ENCODE measurements at regions not wholly inside any gene's neighbourhood (a gene's known extent, or its start where the extent isn't known, plus 50 kb on each side); places are given as distances from the start of the nearest gene placed in this dataset.

DNA sequence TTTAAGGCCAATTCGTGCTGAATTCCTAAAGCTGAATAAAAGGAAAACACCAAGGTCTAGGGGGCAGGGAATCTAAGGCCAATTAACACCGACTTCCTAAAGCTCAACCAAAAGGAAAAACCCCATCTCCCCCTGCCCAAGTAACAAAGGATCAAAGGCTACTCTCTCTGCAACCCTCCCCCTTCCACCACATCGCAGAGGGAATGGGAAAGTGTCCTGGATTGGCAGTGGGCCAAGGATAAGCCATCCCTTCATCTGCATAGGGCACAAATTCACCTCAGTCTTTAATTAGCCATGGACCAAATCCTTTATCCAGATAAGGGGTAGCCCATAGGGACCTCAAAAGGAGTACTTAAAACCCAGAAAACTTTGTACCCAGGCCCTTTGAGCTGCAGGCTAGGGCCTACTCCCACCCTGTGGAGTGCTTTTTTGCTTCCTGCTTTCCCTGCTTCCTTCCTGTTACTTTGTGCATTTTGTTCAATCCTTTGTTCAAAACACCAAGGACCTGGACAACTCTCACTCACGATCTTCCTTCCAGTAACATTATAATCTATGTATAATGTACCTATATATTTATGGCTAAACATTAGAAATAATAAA is 2119.8 kb upstream of the CELF4 start:
- no peak for DNase-seq

DNA sequence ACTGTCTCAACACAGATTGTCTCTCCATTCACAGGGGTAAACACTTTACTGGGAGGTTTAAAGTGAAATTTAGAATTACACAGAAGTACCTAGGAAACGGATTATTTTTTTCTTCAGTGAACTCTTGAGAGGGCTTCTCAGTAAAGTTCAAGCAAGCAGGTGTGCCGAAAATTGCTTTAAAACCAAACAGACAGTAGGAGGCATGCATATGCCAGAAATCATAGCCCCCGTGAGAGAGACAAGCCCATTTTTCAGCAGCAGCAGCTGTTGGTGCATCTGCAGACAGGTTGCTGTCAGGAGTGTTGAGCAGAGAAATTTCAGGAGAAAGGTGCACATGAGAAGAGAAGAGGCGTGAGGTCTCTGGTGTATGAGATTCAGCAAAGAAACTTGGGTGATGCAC is 2115.5 kb upstream of the CELF4 start:
- no peak for DNase-seq

DNA sequence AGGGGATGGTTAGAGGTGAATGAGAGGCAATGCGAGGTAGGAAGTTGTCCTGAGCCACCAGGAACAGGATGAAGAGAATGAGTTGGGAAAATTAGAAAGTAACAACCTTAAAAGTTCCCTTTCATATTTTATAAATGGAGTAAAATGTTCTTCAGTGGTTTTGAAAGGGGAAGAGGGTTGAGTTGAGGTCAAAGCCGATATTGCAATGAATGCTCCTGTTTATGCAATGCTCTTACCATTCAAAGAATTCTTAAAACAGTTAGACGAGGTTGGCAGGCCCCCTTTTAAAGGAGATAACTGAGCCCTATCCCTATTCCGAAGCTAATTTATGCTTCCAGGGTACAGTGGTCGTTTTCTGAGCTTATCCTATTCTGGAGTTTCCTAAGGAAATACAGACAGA is 2110.3 kb upstream of the CELF4 start:
- DNase-seq = no peak

DNA sequence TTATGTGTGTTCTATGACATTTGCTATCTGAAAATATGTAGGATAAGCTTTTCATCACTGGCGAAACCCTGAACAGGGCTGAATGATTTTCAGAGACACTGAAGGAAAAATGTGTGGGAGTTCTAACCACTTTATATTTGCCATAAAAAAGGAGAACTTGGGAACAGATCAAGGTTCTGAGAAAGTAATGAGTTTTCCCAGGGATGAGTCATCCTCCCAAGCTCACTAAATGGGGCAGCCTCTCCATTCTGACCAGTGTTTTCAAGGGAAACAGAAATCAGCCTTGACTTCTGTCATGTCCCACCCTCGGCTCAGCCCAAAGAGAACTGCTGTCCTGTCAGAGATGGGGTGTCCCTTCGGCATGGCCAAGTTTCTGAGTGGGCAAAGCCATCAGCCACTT is 2109.8 kb upstream of the CELF4 start:
- DNase-seq = no peak

DNA sequence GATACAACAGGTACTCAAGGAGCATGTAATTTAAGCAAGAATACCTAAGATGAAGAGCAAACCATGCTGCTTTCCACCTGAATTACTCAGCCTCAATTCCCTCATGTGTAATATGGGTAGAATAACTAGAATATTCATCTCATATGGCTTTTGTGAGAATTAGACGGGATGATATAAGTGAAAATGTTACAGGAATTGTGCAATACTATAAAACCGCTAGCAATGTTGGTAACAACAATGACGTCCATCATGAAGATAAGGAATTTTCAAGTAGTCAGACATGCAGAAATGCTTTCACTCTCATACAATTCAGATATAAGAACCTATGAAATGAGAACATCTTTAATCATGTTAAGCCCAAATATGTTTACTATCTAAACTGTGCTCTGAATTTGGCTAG is 2106.6 kb upstream of the CELF4 start:
- DNase-seq = no peak

DNA sequence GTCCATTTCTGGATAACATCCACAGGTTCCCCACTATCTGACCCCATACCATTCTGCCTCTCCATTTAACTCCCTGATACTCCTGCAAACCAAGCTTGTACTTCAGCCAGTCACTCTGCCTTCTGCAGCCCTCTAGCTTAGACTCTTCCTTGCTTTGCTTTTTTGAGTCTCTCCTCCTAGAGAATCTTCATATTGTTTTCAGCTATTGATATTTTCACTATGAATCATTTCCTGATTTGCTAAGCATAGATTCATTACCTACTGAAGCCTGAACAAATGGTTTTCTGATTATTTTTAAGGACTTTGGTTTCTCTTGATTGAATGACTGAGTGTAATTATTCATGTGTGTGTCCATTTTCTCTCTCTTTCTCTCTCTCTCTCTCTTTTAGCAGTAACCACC is 2102.3 kb upstream of the CELF4 start:
- no peak for DNase-seq

DNA sequence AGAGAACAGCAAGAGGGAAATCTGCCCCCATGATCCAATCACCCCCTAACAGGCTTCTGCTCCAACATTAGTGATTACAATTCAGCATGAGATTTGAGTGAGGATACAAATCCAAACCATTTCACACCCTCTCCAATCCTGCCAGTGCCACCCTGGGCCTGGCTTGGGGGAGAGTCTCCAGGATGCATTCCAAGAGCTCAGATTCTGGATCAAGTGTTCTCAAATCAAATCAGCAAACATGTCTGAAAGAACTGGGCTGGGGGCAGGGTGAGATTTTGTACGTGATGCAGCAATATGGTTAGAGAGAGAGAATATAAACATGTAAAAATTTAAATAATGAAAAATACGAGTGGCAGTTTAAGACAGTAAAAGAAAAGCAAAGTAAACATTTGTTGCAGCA is 2100.9 kb upstream of the CELF4 start:
- DNase-seq = no peak

DNA sequence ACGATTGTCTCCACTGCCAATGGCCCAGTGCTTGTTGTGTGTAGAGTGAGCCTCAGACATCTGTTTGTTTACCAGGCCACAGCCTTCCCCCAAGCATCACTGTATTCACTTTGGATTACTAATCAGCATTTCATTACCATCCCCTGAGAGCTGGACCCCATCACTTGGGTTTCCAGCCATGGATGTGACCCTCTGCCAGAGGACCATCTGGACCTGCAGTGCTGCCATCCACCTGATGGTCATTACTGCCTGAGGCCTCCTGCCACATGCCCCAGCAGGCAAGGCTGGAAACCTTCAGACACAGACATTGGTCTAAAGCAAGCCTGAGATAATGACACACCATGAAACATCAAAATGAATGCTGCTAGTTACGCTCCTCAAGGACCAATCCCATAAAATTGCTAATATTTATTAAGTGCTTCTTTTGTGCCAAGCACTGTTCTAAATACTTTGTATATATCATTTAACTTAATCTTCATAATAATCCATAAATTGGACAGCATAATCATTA is 2096.3 kb upstream of the CELF4 start:
- DNase-seq = no peak

DNA sequence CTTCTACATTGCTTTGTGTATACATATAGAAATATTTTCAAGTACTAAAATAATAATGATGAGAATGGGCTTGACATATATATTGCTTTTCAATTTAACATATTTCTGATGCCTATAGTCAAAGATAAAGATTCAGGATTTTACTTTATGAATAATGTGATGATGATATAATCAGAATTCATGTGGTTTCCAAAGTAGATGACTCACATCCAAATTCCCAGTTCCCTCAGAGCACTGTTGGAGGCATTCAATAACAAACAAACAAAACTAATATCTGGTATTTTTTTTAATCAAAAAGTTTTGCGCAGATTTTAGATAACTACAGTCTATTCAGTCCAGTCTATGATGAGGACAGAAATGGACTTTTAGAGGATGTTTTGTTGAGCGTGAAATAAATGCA is 2094.5 kb upstream of the CELF4 start:
- no peak for DNase-seq

DNA sequence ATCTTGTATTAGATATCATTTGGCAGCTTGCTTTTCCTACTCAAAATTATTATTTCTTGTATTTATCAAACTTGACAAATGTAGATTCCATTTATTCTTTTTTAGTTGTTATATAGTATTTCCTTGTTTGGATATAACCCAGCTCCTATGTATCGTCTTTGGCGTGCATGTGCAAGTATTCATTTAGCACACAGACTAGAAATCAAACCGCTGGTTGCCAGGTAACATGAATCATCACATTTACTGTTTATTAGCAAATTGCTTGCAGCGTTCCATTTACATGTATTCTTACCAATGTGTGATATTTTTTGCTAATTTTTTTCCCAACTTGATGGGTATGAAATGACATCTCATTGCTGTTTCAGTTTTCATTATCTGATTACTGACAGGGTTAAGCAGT is 2089.7 kb upstream of the CELF4 start:
- DNase-seq = no peak

- DNase-seq = no peak
These were observed 2087.6 kb upstream of the CELF4 start for GRCh38 chr18:39653221-39653620.

DNA sequence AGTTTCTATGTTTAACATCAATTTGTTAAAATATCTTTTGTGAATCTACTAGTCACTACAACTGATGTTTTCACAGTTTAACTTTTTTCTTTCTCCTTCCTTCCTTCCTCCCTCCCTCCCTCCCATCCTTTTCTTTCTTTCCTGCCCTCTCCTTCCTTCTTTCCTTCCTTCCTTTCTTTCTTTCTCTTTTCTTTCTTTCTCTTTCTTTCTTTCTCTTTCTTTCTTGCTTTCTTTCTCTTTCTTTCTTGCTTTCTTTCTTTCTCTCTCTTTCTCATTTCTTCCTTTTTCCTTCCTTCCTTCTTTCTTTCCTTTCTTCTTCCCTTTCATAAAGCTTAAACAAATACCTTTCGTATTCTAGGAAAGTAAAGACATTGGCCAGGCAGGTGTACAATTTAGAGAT is 2083.0 kb upstream of the CELF4 start:
- DNase-seq = no peak

- peak; percentile 19 for DNase-seq
These were observed 2082.3 kb upstream of the CELF4 start for GRCh38 chr18:39647627-39648534.

- no peak for DNase-seq
These were observed 2072.6 kb upstream of the CELF4 start for GRCh38 chr18:39638224-39638623.

- no peak for DNase-seq
These were observed 2071.3 kb upstream of the CELF4 start for GRCh38 chr18:39636931-39637330.

DNA sequence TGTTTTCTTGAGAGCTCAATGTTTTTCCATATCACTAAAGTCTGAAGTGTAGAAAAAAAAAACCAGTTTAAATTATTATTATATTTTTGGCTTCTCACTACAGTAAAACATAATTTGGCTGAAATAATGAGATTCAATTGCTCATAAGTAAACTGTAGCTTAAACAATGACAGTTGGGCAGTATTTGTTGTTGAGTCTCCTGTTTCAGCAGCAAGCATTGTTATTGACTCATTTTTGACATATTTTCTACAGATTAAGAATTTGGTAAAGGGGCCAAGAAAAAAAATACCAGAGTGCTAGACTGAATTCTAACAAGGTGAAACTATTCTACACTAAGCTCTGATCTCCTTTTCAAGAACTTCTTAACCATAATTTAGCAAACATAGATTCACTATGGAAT is 2070.4 kb upstream of the CELF4 start:
- DNase-seq = no peak

- no peak for DNase-seq
These were observed 2069.6 kb upstream of the CELF4 start for GRCh38 chr18:39635192-39635591.

GRCh38 chr18:39627936-39628335 is 2062.3 kb upstream of the CELF4 start:
- DNase-seq = no peak

- DNase-seq = no peak
These were observed 2059.4 kb upstream of the CELF4 start for GRCh38 chr18:39624961-39625360.

GRCh38 chr18:39622431-39622830 is 2056.8 kb upstream of the CELF4 start:
- DNase-seq = no peak

- DNase-seq = no peak
These were observed 2055.1 kb upstream of the CELF4 start for GRCh38 chr18:39620551-39621168.

- DNase-seq = no peak
These were observed 2052.8 kb upstream of the CELF4 start for GRCh38 chr18:39618265-39619003.

Measured in femur (tissue), 1 donor.